ENCODE measurements at regions not wholly inside any gene's neighbourhood (a gene's known extent, or its start where the extent isn't known, plus 50 kb on each side); places are given as distances from the start of the nearest gene placed in this dataset.

DNA sequence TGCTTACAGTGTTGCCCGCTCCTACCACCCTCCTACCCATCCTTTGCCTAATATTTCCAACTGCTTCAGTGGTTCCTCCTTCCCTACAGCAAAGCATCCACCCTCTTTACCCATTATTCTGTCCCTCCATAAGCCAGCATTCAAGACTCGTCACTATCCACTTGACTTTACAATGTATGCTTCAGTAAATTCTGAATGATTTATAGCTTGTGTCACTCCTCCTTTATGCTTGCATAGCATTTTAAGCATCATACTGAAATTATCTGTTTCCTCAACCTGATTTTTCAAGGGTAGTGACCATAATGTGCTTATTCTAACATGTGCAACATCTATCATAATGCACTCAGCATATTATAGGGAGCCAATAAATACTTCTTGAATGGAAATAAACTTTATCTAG, 365.5 kb downstream of the RAB28 start:
- H3K9me3 Mint-ChIP-seq (ENCODE audit: insufficient read depth): no peaks in the 10 kb centered on the region
- Histone ChIP-seq H3K27ac (ENCODE audit: low read length in 2 of 2) (no peak overlapping the region), H3K79me2 (ENCODE audit: control insufficient read depth, insufficient read depth, low read length) (no peaks in the 10 kb centered on the region), H3K4me3 (ENCODE audit: control extremely low read depth in 1 of 5, extremely low read depth in 1 of 5, insufficient read depth in 1 of 5, low read depth in 2 of 5, low read length in 4 of 5) (no peak overlapping the region), H4K20me1 (ENCODE audit: control insufficient read depth, insufficient read depth, low read length, poor library complexity, severe bottlenecking) (no peaks in the 10 kb centered on the region), H3K4me2 (replicated peaks; ENCODE audit: low read depth, low read length, poor library complexity, severe bottlenecking) (no peak overlapping the region), H2AFZ (ENCODE audit: insufficient read depth, low read depth, low read length, poor library complexity, severe bottlenecking) (no peak overlapping the region), H3K9ac (ENCODE audit: low read length) (no peak overlapping the region), H3K27me3 (replicated peaks in 1 of 4; ENCODE audit: control extremely low read depth in 1 of 4, control insufficient read depth in 3 of 4, insufficient read depth in 4 of 4, low read length in 3 of 4) (no peaks in the 10 kb centered on the region), H3K36me3 (replicated peaks in 1 of 2; ENCODE audit: control extremely low read depth in 1 of 2, control insufficient read depth in 1 of 2, extremely low read depth in 1 of 2, insufficient read depth in 2 of 2, low read length in 1 of 2) (no peaks in the 10 kb centered on the region), H3K4me1 (ENCODE audit: control insufficient read depth in 2 of 2, insufficient read depth in 2 of 2, low read length in 2 of 2) (no peaks in the 10 kb centered on the region), H3K9me3 (ENCODE audit: control extremely low read depth in 1 of 3, control insufficient read depth in 2 of 3, insufficient read depth in 1 of 3, low read length in 2 of 3) (no peaks in the 10 kb centered on the region)
- ChIA-PET CTCF (interaction anchor here (0.9 kb wide), 1 partner anchor 10 kb away, joined by 3 read pairs; no protein-coding TSS in a partner anchor), POLR2A (no interaction called here)
- DNase-seq: no peak
- no peaks in the 10 kb centered on the region for H3K4me1 Mint-ChIP-seq
- H3K4me3 Mint-ChIP-seq: no peak overlapping the region
- TF ChIP-seq EZH2 (IDR thresholded peaks at IDR 0.05; ENCODE audit: borderline replicate concordance, insufficient read depth, low read depth, low read length, poor library complexity, severe bottlenecking) (no peak), CTCF (IDR thresholded peaks at IDR 0.05) (no peak)
- H3K27ac Mint-ChIP-seq: no peak overlapping the region
- peaks cover 3% of the 10 kb centered on the region for H3K27me3 Mint-ChIP-seq
- WGBS (ENCODE audit: insufficient coverage): 92% methylated on average over 1 of the region's 2 CpGs
- no peak for ATAC-seq (ENCODE audit: low read depth)
- intact Hi-C loops (cut with micrococcal nuclease): no loop called here

DNA sequence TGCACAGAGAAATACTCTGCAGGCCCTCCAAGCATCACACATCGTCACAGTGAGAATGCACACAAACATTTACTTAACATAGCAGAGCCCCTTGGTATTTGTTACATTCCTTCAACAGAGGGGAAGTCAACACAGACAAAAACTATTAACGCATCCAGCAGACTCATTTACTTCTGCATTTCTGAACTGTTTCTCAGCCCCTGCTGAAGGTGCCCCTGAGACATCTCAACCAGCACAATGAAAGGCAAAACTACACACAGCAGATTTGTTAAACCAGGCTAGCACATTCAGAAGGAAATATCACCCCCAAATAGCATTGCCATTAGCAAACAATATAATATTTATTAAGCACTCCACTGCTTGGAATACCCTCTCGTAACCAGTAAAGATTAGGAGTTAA, 367.0 kb downstream of the RAB28 start:
- Histone ChIP-seq H2AFZ (ENCODE audit: insufficient read depth, low read depth, low read length, poor library complexity, severe bottlenecking) (no peak overlapping the region), H3K4me2 (replicated peaks; ENCODE audit: low read depth, low read length, poor library complexity, severe bottlenecking) (no peak overlapping the region), H3K9me3 (ENCODE audit: control extremely low read depth in 1 of 3, control insufficient read depth in 2 of 3, insufficient read depth in 1 of 3, low read length in 2 of 3) (no peaks in the 10 kb centered on the region), H3K79me2 (ENCODE audit: control insufficient read depth, insufficient read depth, low read length) (no peaks in the 10 kb centered on the region), H3K4me1 (ENCODE audit: control insufficient read depth in 2 of 2, insufficient read depth in 2 of 2, low read length in 2 of 2) (no peaks in the 10 kb centered on the region), H3K27me3 (replicated peaks in 1 of 4; ENCODE audit: control extremely low read depth in 1 of 4, control insufficient read depth in 3 of 4, insufficient read depth in 4 of 4, low read length in 3 of 4) (no peaks in the 10 kb centered on the region), H3K4me3 (ENCODE audit: control extremely low read depth in 1 of 5, extremely low read depth in 1 of 5, insufficient read depth in 1 of 5, low read depth in 2 of 5, low read length in 4 of 5) (no peak overlapping the region), H4K20me1 (ENCODE audit: control insufficient read depth, insufficient read depth, low read length, poor library complexity, severe bottlenecking) (no peaks in the 10 kb centered on the region), H3K36me3 (replicated peaks in 1 of 2; ENCODE audit: control extremely low read depth in 1 of 2, control insufficient read depth in 1 of 2, extremely low read depth in 1 of 2, insufficient read depth in 2 of 2, low read length in 1 of 2) (no peaks in the 10 kb centered on the region), H3K27ac (ENCODE audit: low read length in 2 of 2) (no peak overlapping the region), H3K9ac (ENCODE audit: low read length) (no peak overlapping the region)
- Mint-ChIP-seq H3K27ac (no peak overlapping the region), H3K4me1 (no peaks in the 10 kb centered on the region), H3K4me3 (no peak overlapping the region), H3K27me3 (no peaks in the 10 kb centered on the region), H3K9me3 (ENCODE audit: insufficient read depth) (peaks cover 3% of the 10 kb centered on the region)
- POLR2A ChIA-PET: no interaction called here
- DNase-seq (no peak), ATAC-seq (ENCODE audit: low read depth) (no peak)
- 35% methylated on average over 2 of the region's 3 CpGs for WGBS (ENCODE audit: insufficient coverage)
- CTCF ChIA-PET: no interaction called here
- intact Hi-C loops (cut with micrococcal nuclease): no loop called here
- no peak for TF ChIP-seq EZH2 (IDR thresholded peaks at IDR 0.05; ENCODE audit: borderline replicate concordance, insufficient read depth, low read depth, low read length, poor library complexity, severe bottlenecking)
- no peak for TF ChIP-seq CTCF (IDR thresholded peaks at IDR 0.05)

All from B cell (primary cell).